Spleen (tissue), 11 donors: ENCODE measurements at regions not wholly inside any gene's neighbourhood (a gene's known extent, or its start where the extent isn't known, plus 50 kb on each side); places are given as distances from the start of the nearest gene placed in this dataset.

Experiments used
- DNase-seq: peaks from one replicate; pipeline ENCODE4 v3.0.0-alpha.2; 2020
- H3K27ac ChIP-seq, 8 donors: fragments of 200-600 bp; sonication (generic) in 7 of 8; 1 replicate in 4 of 8; 2 replicates in 4 of 8; pipeline versions ENCODE4 v1.5.0 to v1.8.0; 2016 to 2021; ENCODE audit warnings: inconsistent platforms in 4 of 8, mild to moderate bottlenecking in 4 of 8, moderate library complexity in 1 of 8
- H3K27me3 ChIP-seq, 7 donors: fragments of 200-600 bp; sonication (generic) in 6 of 7; replicated peaks in 1 of 7; 1 replicate in 4 of 7; 2 replicates in 3 of 7; pipeline versions ENCODE4 v1.5.0 to v1.8.0; 2016 to 2021; ENCODE audit warnings: inconsistent platforms in 3 of 7, mild to moderate bottlenecking in 1 of 7
- H3K36me3 ChIP-seq, 6 donors: fragments of 200-600 bp; sonication (generic) in 5 of 6; 1 replicate in 4 of 6; 2 replicates in 2 of 6; pipeline versions ENCODE4 v1.5.0 to v1.8.0; 2016 to 2021; ENCODE audit warnings: inconsistent platforms in 2 of 6
- H3K4me1 ChIP-seq, 6 donors: fragments of 200-600 bp; sonication (generic) in 5 of 6; 1 replicate in 3 of 6; 2 replicates in 3 of 6; pipeline versions ENCODE4 v1.5.0 to v1.8.0; 2016 to 2021; ENCODE audit warnings: inconsistent platforms in 3 of 6
- H3K4me3 ChIP-seq, 8 donors: fragments of 200-600 bp; sonication (generic) in 7 of 8; 1 replicate in 4 of 8; 2 replicates in 4 of 8; pipeline versions ENCODE4 v1.5.0 to v1.8.0; 2016 to 2021; ENCODE audit warnings: inconsistent platforms in 4 of 8, mild to moderate bottlenecking in 4 of 8, moderate library complexity in 2 of 8
- H3K9me3 ChIP-seq, 8 donors: fragments of 200-600 bp; sonication (generic) in 7 of 8; 1 replicate in 4 of 8; 2 replicates in 4 of 8; pipeline versions ENCODE4 v1.5.0 to v1.8.0; 2016 to 2021; ENCODE audit warnings: inconsistent platforms in 4 of 8
- CTCF ChIP-seq, 11 experiments: fragments of 200-600 bp in 7 of 11; fragments of 450-650 bp in 4 of 11; sonication (generic) in 4 of 11; IDR thresholded peaks in 8 of 11; conservative IDR thresholded peaks in 3 of 11; 1 replicate in 7 of 11; 2 replicates in 4 of 11; pipeline versions ENCODE4 v1.4.0 to v1.8.0; 2016 to 2021; ENCODE audit warnings: antibody characterized with exemption in 11 of 11, inconsistent platforms in 4 of 11, mild to moderate bottlenecking in 1 of 11
- POLR2A ChIP-seq, 3 donors: fragments of 450-650 bp; IDR thresholded peaks; one replicate each; pipeline ENCODE4 v1.5.1; 2017; ENCODE audit warnings: antibody characterized with exemption in 3 of 3, mild to moderate bottlenecking in 1 of 3
- POLR2AphosphoS5 ChIP-seq, 3 donors: sonication (generic); formaldehyde crosslinking; IDR thresholded peaks; one replicate each; pipeline ENCODE4 v1.5.1; 2017; ENCODE audit warnings: antibody characterized with exemption in 3 of 3
- WGBS, 5 donors: extraction: QIAGEN DNeasy Blood & Tissue Kit in 3 of 5; methylation state at CpG; one replicate each; pipeline versions ENCODE4 v1.1.5 to v1.1.7; 2013 to 2018; 5-methylcytosine and 5-hydroxymethylcytosine counted together
- intact Hi-C: fragments of 100-400 bp; cut with DNase I; formaldehyde crosslinking; loops from one replicate; pipeline ENCODE4 v1.15.0; 2023; ENCODE audit warnings: low total_unique reads
- donor health status: healthy with polysubstance abuse.
- donor health status: DM: no; HTN: no; CAD: no; lungs with moderate emphysema.
- donor health status: DM: no; HTN: no; CAD: no.
- donor health status: Bipolar disorder and iron deficiency.
- donor health status: healthy.
- donor health status: DM: no; HTN: no; CAD: no.
- donor health status: DM: yes; HTN: yes; CAD: no.

GRCh38 chr2:239726631-239727181 is 298.4 kb downstream of the NDUFA10 start:
- Histone ChIP-seq H3K27ac (no peak overlapping the region), H3K36me3 (no peaks in the 10 kb centered on the region), H3K27me3 (peaks cover 0 to 9% (median 0%) of the 10 kb centered on the region in 7 donors), H3K4me1 (peaks cover 0 to 5% (median 0%) of the 10 kb centered on the region in 6 donors), H3K9me3 (no peaks in the 10 kb centered on the region), H3K4me3 (no peak overlapping the region)
- no peak for TF ChIP-seq POLR2AphosphoS5 (IDR thresholded peaks at IDR 0.05)
- TF ChIP-seq CTCF (IDR thresholded peaks at IDR 0.05 in 8 of 11, conservative IDR thresholded peaks at IDR 0.05 in 3 of 11) = no peak
- no peak for TF ChIP-seq POLR2A (IDR thresholded peaks at IDR 0.05)
- WGBS, 5 donors = 82 to 92% (median 87%) methylated on average over 6 to 13 of the region's 13 CpGs
- DNase-seq = peak; percentile 70
- intact Hi-C loops = no loop called here

DNA sequence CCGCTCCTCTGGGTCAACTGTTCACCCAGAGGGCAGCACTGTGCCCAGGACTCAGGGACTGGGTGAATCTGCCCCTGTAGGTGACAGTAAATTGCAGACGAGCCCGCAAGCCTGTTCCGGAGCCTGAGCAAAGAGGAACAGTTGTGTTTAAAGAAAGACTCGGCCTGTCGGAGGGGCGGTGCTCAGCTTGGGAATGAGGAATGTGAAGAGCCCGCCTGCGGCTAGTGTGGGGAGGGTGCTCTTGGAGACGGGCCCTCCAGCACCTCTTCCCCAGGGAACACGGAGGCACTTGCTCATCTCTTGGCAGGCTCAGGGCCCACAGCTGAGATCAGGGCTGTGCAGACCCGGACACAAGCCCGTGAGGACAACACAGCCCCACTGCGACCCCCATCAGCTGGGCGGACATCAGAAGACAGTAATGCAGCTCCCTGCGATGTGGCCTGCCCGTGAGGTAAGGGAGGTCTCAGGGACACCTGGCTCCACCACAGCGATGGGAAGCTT is 299.0 kb downstream of the NDUFA10 start:
- intact Hi-C loops = no loop called here
- H3K4me3 ChIP-seq = no peak overlapping the region
- DNase-seq = no peak
- WGBS, 5 donors = 81 to 95% (median 91%) methylated on average over 12 to 18 of the region's 18 CpGs
- no peaks in the 10 kb centered on the region for H3K36me3 ChIP-seq
- TF ChIP-seq CTCF (IDR thresholded peaks at IDR 0.05 in 8 of 11, conservative IDR thresholded peaks at IDR 0.05 in 3 of 11) (no peak), POLR2A (IDR thresholded peaks at IDR 0.05) (no peak), POLR2AphosphoS5 (IDR thresholded peaks at IDR 0.05) (no peak)
- H3K9me3 ChIP-seq = no peaks in the 10 kb centered on the region
- H3K27me3 ChIP-seq = peaks cover 0 to 4% (median 0%) of the 10 kb centered on the region in 7 donors
- H3K4me1 ChIP-seq = peaks cover 0 to 11% (median 0%) of the 10 kb centered on the region in 6 donors
- no peak overlapping the region for H3K27ac ChIP-seq

DNA sequence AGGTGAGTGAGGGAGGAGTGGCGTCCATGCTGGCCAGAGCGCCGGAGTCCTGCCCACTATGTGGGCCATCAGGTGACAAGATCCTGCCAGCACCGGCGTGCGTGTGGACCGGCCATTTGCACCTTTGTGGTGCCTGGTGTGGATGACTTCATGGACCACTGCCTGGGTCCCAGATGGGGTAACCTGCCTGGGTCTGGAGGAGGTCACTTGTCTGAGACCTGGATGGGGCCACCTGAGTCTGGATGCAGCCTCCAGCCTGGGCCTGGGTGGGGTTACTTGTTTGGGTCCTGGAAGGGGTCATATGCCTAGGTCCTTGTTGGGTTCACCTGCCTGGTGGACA is 299.6 kb downstream of the NDUFA10 start:
- Histone ChIP-seq H3K36me3 (no peaks in the 10 kb centered on the region), H3K4me1 (peaks cover 0 to 13% (median 0%) of the 10 kb centered on the region in 6 donors), H3K9me3 (no peaks in the 10 kb centered on the region), H3K27ac (no peak overlapping the region), H3K4me3 (no peak overlapping the region), H3K27me3 (no peaks in the 10 kb centered on the region)
- intact Hi-C loops = no loop called here
- WGBS, 5 donors = 91 to 98% (median 96%) methylated on average over 7 of the region's 7 CpGs
- TF ChIP-seq POLR2A (IDR thresholded peaks at IDR 0.05) = no peak
- TF ChIP-seq POLR2AphosphoS5 (IDR thresholded peaks at IDR 0.05) = no peak
- no peak for TF ChIP-seq CTCF (IDR thresholded peaks at IDR 0.05 in 8 of 11, conservative IDR thresholded peaks at IDR 0.05 in 3 of 11)
- peak; percentile 65 for DNase-seq

GRCh38 chr2:239724851-239725550 is 300.1 kb downstream of the NDUFA10 start:
- TF ChIP-seq POLR2AphosphoS5 (IDR thresholded peaks at IDR 0.05) (no peak), CTCF (IDR thresholded peaks at IDR 0.05 in 8 of 11, conservative IDR thresholded peaks at IDR 0.05 in 3 of 11) (no peak), POLR2A (IDR thresholded peaks at IDR 0.05) (no peak)
- intact Hi-C loops = no loop called here
- no peaks in the 10 kb centered on the region for H3K36me3 ChIP-seq
- H3K27ac ChIP-seq = no peak overlapping the region
- H3K27me3 ChIP-seq = no peaks in the 10 kb centered on the region
- WGBS, 5 donors = 86 to 94% (median 92%) methylated on average over 10 to 14 of the region's 14 CpGs
- peaks cover 0 to 13% (median 0%) of the 10 kb centered on the region in 6 donors for H3K4me1 ChIP-seq
- no peaks in the 10 kb centered on the region for H3K9me3 ChIP-seq
- peak; percentile 29 for DNase-seq
- H3K4me3 ChIP-seq = no peak overlapping the region
